GM21381 (cell line): ENCODE measurements at regions not wholly inside any gene's neighbourhood (a gene's known extent, or its start where the extent isn't known, plus 50 kb on each side); places are given as distances from the start of the nearest gene placed in this dataset.

Source experiments
- ATAC-seq: cut with Tn5 transposase; IDR thresholded peaks from one replicate; pipeline ENCODE4 v1.9.1; 2021; ENCODE audit warnings: mild to moderate bottlenecking, moderate library complexity; ENCODE audit not compliant: unreplicated experiment

- ATAC-seq: no peak
Measured at GRCh38 chr10:35924759-35925158, 282.7 kb upstream of the FZD8 start.

- no peak for ATAC-seq
Measured at GRCh38 chr10:35922876-35923600, 280.9 kb upstream of the FZD8 start.

- no peak for ATAC-seq
Measured at GRCh38 chr10:35921866-35922350, 279.8 kb upstream of the FZD8 start.

GRCh38 chr10:35916791-35917190 is 274.7 kb upstream of the FZD8 start:
- ATAC-seq: no peak

DNA sequence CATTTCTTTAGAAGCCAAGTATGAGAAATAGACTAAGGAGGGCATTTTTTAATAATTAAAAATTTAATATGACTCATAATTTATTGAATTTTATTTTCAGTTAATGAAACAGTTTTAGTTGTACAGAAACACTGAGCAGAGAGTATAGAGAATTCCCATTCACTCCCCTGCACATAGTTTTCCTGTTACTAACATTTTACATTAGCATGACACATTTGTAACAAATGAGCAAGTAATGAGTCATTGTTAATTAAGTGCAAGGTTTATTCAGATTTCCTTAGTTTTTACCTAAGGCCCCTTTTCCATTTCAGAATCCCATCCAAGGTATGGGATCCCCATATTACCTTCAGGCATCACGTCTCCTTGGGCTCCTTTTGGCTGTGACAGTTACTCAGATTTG is 271.5 kb upstream of the FZD8 start:
- ATAC-seq: no peak

DNA sequence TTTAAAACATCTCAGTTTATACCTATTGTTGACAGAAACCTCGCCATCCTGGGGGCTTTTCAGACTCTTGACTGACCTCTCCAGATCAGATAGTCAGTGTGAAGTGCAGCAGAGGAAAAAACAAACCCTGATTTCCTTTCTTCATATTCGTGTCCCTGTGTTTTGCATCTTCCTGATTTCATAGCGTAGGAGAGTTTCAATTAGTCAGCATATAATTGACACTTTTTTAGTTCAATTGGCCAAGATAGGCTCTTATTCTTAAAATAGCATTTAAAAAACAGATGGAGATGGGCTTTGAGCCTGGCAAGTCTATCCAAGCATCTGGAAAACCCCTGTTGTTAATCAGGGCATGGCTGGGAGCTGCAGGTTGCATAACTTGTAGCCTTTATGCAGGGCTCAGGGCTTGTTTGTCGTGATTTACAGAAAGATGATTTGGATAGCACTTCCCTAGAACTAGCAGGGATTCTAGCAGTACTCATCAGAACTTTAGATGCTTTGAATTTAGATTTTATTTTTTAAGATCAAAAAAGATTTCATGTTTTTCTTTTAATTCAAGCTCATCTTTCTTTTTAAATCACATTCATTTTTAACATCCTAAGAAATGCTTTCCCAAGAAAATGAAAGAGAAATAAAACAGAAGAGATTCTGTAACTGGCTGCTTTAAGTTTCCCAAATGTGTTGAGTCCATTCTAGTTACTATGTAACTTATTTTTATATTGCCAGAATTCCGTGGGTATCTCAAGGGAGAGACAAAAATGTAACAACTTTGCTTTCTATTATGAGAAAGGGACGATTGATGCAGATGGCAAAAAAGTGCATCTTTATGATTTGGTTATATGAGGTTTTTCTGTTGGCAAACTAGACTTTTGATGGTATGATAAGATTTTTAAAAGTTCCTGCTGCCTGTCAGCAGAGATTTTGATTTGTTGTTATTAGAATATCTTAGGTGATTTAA is 270.8 kb upstream of the FZD8 start:
- ATAC-seq: no peak

DNA sequence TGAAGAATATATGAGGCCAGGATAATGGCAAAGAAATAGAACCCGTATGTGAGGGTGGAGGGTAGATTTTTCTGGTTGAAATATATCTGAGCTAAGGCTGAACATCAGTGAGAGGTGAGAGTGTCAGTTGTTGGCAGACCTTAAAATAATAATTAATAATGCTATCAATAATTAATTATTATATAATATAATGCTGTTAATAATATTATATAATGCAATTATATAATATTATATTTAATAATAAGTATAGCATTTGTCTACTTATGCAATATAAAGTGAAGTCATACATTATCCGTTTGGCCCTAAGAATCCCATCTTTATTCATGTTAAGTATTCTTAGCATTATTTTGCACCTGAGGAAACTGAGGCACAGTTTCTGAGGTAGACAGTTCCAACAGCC is 269.9 kb upstream of the FZD8 start:
- ATAC-seq: no peak

DNA sequence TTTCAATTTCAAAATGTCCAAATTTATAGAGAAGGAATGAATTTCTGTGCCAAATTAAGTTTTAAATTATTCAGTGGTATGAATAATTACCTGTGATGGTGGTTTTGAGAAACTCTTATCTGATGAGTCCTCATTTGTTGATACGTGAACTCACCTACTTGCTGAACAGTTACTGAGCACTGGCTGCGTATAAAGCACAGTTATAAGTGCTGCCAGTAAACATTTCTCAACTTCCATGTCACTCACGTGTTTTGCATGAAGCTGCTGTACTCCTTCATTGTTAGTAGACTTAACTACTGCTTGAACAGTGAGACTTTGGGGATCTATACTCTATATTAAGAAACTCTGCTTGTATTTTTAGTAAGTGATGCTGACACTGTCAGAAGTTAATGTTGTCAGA is 269.1 kb upstream of the FZD8 start:
- ATAC-seq: no peak

DNA sequence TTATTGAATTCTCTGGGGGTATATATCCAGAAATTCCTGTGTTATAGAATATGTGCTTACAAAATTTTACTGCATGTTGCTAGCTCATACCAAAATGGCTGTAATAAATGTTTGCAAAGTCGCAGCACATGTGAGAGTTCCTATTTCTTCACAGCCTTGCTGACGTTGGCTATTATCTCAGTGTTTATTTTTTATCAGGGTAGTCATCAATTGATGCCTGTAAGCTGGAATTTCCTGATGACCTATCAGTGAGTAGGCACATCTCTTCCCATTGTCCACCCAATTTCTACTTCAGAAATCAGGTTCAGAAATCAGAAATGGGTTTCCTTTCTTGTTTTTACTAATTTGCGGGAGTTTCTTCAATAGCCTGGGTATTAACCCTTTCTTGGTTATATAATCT is 268.1 kb upstream of the FZD8 start:
- no peak for ATAC-seq

GRCh38 chr10:35909121-35909720 is 267.1 kb upstream of the FZD8 start:
- ATAC-seq: no peak

GRCh38 chr10:35908451-35908850 is 266.4 kb upstream of the FZD8 start:
- ATAC-seq: no peak

DNA sequence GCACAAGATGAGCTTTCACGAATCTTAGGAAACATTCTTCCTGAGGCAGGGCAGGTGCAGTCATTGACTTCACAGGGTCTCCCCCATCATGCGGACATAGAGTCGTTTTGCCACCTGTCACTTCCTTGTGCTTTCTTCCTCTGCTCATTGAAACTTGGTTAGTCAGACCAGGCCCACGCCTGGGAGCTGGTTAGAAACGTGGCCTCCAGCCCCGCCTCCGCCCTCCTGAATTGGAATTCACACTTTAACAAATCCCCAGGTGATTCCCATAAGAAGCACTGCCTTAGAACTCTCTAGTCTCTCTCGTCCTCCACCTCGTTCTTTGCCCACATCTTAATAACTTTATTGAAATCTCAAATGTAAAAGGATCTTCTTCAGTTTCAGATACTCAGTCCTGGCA is 265.5 kb upstream of the FZD8 start:
- ATAC-seq: no peak

DNA sequence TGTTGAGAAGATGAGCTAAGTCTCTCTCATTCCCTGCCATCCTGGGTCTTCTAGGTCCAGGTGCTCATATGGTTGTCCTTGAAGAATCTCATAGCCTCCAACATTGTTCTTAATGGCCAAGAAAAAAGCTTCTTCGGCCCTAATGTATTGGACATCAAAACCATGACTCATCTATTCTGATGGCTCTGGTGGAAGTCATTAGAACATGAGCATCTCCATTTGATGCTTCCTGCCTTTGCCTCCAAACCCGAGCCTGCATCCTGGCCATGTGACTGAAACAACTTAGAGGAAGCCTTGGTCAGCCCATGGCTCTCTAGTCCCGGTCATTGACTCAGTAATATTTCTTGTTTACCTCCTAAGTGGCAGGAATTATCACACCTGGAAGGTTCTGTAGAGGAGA is 264.1 kb upstream of the FZD8 start:
- no peak for ATAC-seq

DNA sequence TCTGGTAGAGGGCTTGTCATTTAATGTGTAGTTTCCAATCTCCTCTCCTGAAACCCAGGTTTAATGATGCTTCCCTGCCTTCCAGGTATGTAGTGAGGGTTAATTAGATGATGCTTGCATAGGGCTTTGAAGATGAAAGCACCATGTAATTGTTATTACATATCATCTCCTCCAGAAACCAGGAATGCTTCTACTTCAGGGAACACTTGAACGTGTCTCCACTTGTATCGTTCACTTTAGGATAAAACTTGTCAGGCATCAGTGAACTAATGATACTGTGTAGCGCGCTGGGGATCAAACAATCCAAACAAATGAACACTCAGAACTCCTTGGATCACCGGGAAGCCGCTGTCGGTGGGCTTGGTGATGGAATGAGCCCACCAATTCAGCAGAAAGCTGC is 260.9 kb upstream of the FZD8 start:
- ATAC-seq: no peak

GRCh38 chr10:35898716-35899440 is 256.8 kb upstream of the FZD8 start:
- ATAC-seq: no peak

DNA sequence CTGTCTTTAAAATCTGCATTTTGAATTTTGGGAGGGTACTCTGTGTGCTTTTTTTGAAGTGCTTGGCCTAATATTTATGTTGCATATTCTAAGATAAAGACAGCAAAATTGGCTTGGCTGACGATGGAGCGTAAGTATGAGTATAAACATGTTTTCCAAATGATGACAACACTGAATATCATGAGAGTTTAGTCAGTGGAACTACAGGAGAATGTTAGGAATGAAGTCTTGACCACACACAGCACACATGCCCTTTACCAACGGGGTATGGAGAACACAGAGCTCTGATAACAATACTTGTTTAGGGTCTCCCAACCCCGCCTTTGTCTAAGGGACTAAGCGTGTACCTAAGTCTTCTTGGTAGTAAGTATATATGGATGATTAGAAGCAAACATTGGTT is 253.9 kb upstream of the FZD8 start:
- no peak for ATAC-seq

- ATAC-seq: no peak
Measured at GRCh38 chr10:35895331-35895730, 253.2 kb upstream of the FZD8 start.

- ATAC-seq: no peak
Measured at GRCh38 chr10:35892526-35892925, 250.4 kb upstream of the FZD8 start.

GRCh38 chr10:35890676-35891495 is 248.8 kb upstream of the FZD8 start:
- no peak for ATAC-seq
